Activated naive CD8-positive, alpha-beta T cell treated with anti-CD3 and anti-CD28 coated beads, Interleukin-2, amount 10 ng/mL, durations not matched to agents 7 days and 5 days (primary cell): ENCODE measurements at regions not wholly inside any gene's neighbourhood (a gene's known extent, or its start where the extent isn't known, plus 50 kb on each side); places are given as distances from the start of the nearest gene placed in this dataset.
"Not testable (repeated sequence)": the region's sequence is repeated elsewhere in the genome, so short reads cannot be mapped to it uniquely, and the experiment has no call there.

Experiments
- ATAC-seq: fragments of 150-1000 bp; cut with Tn5 transposase; one replicate; pipeline ENCODE4 v1.10.0; 2021; ENCODE audit warnings: low read depth, moderate library complexity
- POLR2A ChIA-PET: fragments of 350-600 bp; sonication (Branson Sonifier 250); formaldehyde crosslinking; loops from one replicate; lab custom pipeline; 2021; ENCODE audit warnings: antibody characterized with exemption; lab: Charles Lee
- DNase-seq: peaks from one replicate; pipeline ENCODE4 v3.0.0; 2021
- H3K27ac Mint-ChIP-seq: one replicate; pipeline ENCODE4 v1.8.0; 2022; ENCODE audit warnings: mild to moderate bottlenecking, mixed read lengths
- H3K27me3 Mint-ChIP-seq: one replicate; pipeline ENCODE4 v1.8.0; 2022; ENCODE audit warnings: mild to moderate bottlenecking, moderate library complexity, mixed read lengths
- H3K36me3 Mint-ChIP-seq: one replicate; pipeline ENCODE4 v1.8.0; 2021; ENCODE audit warnings: mild to moderate bottlenecking, mixed read lengths
- H3K4me1 Mint-ChIP-seq: one replicate; pipeline ENCODE4 v1.8.0; 2021; ENCODE audit warnings: mixed read lengths
- H3K4me3 Mint-ChIP-seq: one replicate; pipeline ENCODE4 v1.8.0; 2022; ENCODE audit warnings: mild to moderate bottlenecking, moderate library complexity, mixed read lengths
- H3K9me3 Mint-ChIP-seq: one replicate; pipeline ENCODE4 v1.8.0; 2021; ENCODE audit warnings: mixed read lengths

GRCh38 chr15:53208751-53209150 is 418.6 kb upstream of the ONECUT1 start:
- POLR2A ChIA-PET: no interaction called here
- no peak for DNase-seq
- no peak overlapping the region for H3K4me3 Mint-ChIP-seq
- no peaks in the 10 kb centered on the region for H3K36me3 Mint-ChIP-seq
- H3K27me3 Mint-ChIP-seq: peaks cover 2% of the 10 kb centered on the region
- H3K9me3 Mint-ChIP-seq: peaks cover 1% of the 10 kb centered on the region
- no peak for ATAC-seq
- H3K27ac Mint-ChIP-seq: no peak overlapping the region
- H3K4me1 Mint-ChIP-seq: no peaks in the 10 kb centered on the region

GRCh38 chr15:53203454-53203853 is 413.3 kb upstream of the ONECUT1 start:
- Mint-ChIP-seq H3K27ac (no peak overlapping the region), H3K4me3 (no peak overlapping the region), H3K36me3 (no peaks in the 10 kb centered on the region), H3K9me3 (peaks cover 1% of the 10 kb centered on the region), H3K4me1 (no peaks in the 10 kb centered on the region), H3K27me3 (peaks cover 5% of the 10 kb centered on the region)
- ATAC-seq: no peak
- no peak for DNase-seq
- POLR2A ChIA-PET: no interaction called here

- Mint-ChIP-seq H3K27ac (no peak overlapping the region), H3K4me1 (no peaks in the 10 kb centered on the region), H3K4me3 (no peak overlapping the region), H3K36me3 (no peaks in the 10 kb centered on the region), H3K9me3 (peaks cover 1% of the 10 kb centered on the region), H3K27me3 (peaks cover 5% of the 10 kb centered on the region)
- DNase-seq (no peak), ATAC-seq (no peak)
- POLR2A ChIA-PET: no interaction called here
These were observed 412.7 kb upstream of the ONECUT1 start for GRCh38 chr15:53202876-53203275.

GRCh38 chr15:53197426-53197839 is 407.3 kb upstream of the ONECUT1 start:
- peak; percentile 65 for DNase-seq
- no peak overlapping the region for H3K27ac Mint-ChIP-seq
- no peaks in the 10 kb centered on the region for H3K36me3 Mint-ChIP-seq
- no peaks in the 10 kb centered on the region for H3K9me3 Mint-ChIP-seq
- peaks cover 4% of the 10 kb centered on the region for H3K4me1 Mint-ChIP-seq
- ATAC-seq: peak; percentile 67
- H3K27me3 Mint-ChIP-seq: peaks cover 9% of the 10 kb centered on the region
- no peak overlapping the region for H3K4me3 Mint-ChIP-seq
- POLR2A ChIA-PET: no interaction called here

GRCh38 chr15:53196788-53197187 is 406.7 kb upstream of the ONECUT1 start:
- POLR2A ChIA-PET: no interaction called here
- H3K4me3 Mint-ChIP-seq: no peak overlapping the region
- H3K27ac Mint-ChIP-seq: no peak overlapping the region
- DNase-seq: no peak
- no peaks in the 10 kb centered on the region for H3K36me3 Mint-ChIP-seq
- H3K4me1 Mint-ChIP-seq: peaks cover 4% of the 10 kb centered on the region
- H3K9me3 Mint-ChIP-seq: no peaks in the 10 kb centered on the region
- H3K27me3 Mint-ChIP-seq: peaks cover 9% of the 10 kb centered on the region
- no peak for ATAC-seq

- no peaks in the 10 kb centered on the region for H3K36me3 Mint-ChIP-seq
- ATAC-seq (no peak), DNase-seq (no peak)
- H3K27ac Mint-ChIP-seq: no peak overlapping the region
- POLR2A ChIA-PET: no interaction called here
- H3K4me1 Mint-ChIP-seq: peaks cover 4% of the 10 kb centered on the region
- no peak overlapping the region for H3K4me3 Mint-ChIP-seq
- H3K27me3 Mint-ChIP-seq: peaks cover 9% of the 10 kb centered on the region
- no peaks in the 10 kb centered on the region for H3K9me3 Mint-ChIP-seq
These were observed 406.1 kb upstream of the ONECUT1 start for GRCh38 chr15:53196242-53196641.

- Mint-ChIP-seq H3K4me1 (peaks cover 4% of the 10 kb centered on the region), H3K4me3 (no peak overlapping the region), H3K36me3 (no peaks in the 10 kb centered on the region), H3K27me3 (peaks cover 5% of the 10 kb centered on the region), H3K9me3 (no peaks in the 10 kb centered on the region), H3K27ac (no peak overlapping the region)
- POLR2A ChIA-PET: interaction anchor here (0.7 kb wide), 1 partner anchor 14 kb away, joined by 3 read pairs; no protein-coding TSS in a partner anchor
- DNase-seq (no peak), ATAC-seq (no peak)
These were observed 403.0 kb upstream of the ONECUT1 start for GRCh38 chr15:53193149-53193548.

- POLR2A ChIA-PET: no interaction called here
- Mint-ChIP-seq H3K27me3 (no peaks in the 10 kb centered on the region), H3K36me3 (no peaks in the 10 kb centered on the region), H3K9me3 (peaks cover 3% of the 10 kb centered on the region), H3K27ac (no peak overlapping the region), H3K4me1 (no peaks in the 10 kb centered on the region), H3K4me3 (no peak overlapping the region)
- no peak for ATAC-seq
- DNase-seq: no peak
These were observed 399.7 kb upstream of the ONECUT1 start for GRCh38 chr15:53189860-53190259.

GRCh38 chr15:53183449-53183848 is 393.3 kb upstream of the ONECUT1 start:
- H3K9me3 Mint-ChIP-seq, DNase-seq, POLR2A ChIA-PET, H3K27me3 Mint-ChIP-seq, ATAC-seq, H3K4me3 Mint-ChIP-seq, H3K27ac Mint-ChIP-seq, H3K4me1 Mint-ChIP-seq, H3K36me3 Mint-ChIP-seq: not testable (repeated sequence)

GRCh38 chr15:53171571-53171970 is 381.4 kb upstream of the ONECUT1 start:
- Mint-ChIP-seq H3K9me3 (no peaks in the 10 kb centered on the region), H3K4me1 (no peaks in the 10 kb centered on the region), H3K27ac (no peak overlapping the region), H3K27me3 (no peaks in the 10 kb centered on the region), H3K4me3 (no peak overlapping the region), H3K36me3 (no peaks in the 10 kb centered on the region)
- ATAC-seq (no peak), DNase-seq (no peak)
- POLR2A ChIA-PET: no interaction called here

GRCh38 chr15:53166684-53167201 is 376.6 kb upstream of the ONECUT1 start:
- H3K9me3 Mint-ChIP-seq: no peaks in the 10 kb centered on the region
- H3K27ac Mint-ChIP-seq: no peak overlapping the region
- H3K27me3 Mint-ChIP-seq: no peaks in the 10 kb centered on the region
- ATAC-seq (no peak), DNase-seq (no peak)
- H3K36me3 Mint-ChIP-seq: no peaks in the 10 kb centered on the region
- no peak overlapping the region for H3K4me3 Mint-ChIP-seq
- no peaks in the 10 kb centered on the region for H3K4me1 Mint-ChIP-seq
- POLR2A ChIA-PET: no interaction called here

- H3K4me3 Mint-ChIP-seq: no peak overlapping the region
These were observed 376.0 kb upstream of the ONECUT1 start for GRCh38 chr15:53165988-53166683.

GRCh38 chr15:53160092-53160704 is 370.1 kb upstream of the ONECUT1 start:
- ATAC-seq (no peak), DNase-seq (no peak)
- no peaks in the 10 kb centered on the region for H3K36me3 Mint-ChIP-seq
- H3K4me3 Mint-ChIP-seq: no peak overlapping the region
- no peak overlapping the region for H3K27ac Mint-ChIP-seq
- peaks cover 2% of the 10 kb centered on the region for H3K27me3 Mint-ChIP-seq
- POLR2A ChIA-PET: no interaction called here
- no peaks in the 10 kb centered on the region for H3K9me3 Mint-ChIP-seq
- no peaks in the 10 kb centered on the region for H3K4me1 Mint-ChIP-seq

More at GRCh38 chr15:53165988-53166683, 376.0 kb upstream of the ONECUT1 start:
- Mint-ChIP-seq H3K9me3 (no peaks in the 10 kb centered on the region), H3K4me1 (no peaks in the 10 kb centered on the region), H3K27me3 (no peaks in the 10 kb centered on the region), H3K36me3 (no peaks in the 10 kb centered on the region), H3K27ac (no peak overlapping the region)
- ATAC-seq (no peak), DNase-seq (no peak)
- POLR2A ChIA-PET: no interaction called here

- no peaks in the 10 kb centered on the region for H3K9me3 Mint-ChIP-seq
- POLR2A ChIA-PET: no interaction called here
- peaks cover 2% of the 10 kb centered on the region for H3K27me3 Mint-ChIP-seq
- H3K4me1 Mint-ChIP-seq: no peaks in the 10 kb centered on the region
- H3K27ac Mint-ChIP-seq: no peak overlapping the region
- H3K4me3 Mint-ChIP-seq: no peak overlapping the region
- no peak for ATAC-seq
- no peak for DNase-seq
- H3K36me3 Mint-ChIP-seq: no peaks in the 10 kb centered on the region
These were observed 369.3 kb upstream of the ONECUT1 start for GRCh38 chr15:53159458-53159857.
